Liver (tissue), 7 donors: ENCODE measurements at regions not wholly inside any gene's neighbourhood (a gene's known extent, or its start where the extent isn't known, plus 50 kb on each side); places are given as distances from the start of the nearest gene placed in this dataset.

ENCODE experiments used
- DNase-seq: peaks from one replicate; pipeline ENCODE4 v3.0.0-alpha.2; 2017; ENCODE audit warnings: low spot score
- H3K27ac ChIP-seq, 2 donors: one replicate each; pipeline ENCODE4 v1.7.0; 2013; ENCODE audit warnings: inconsistent platforms in 2 of 2, low read length in 2 of 2, control low read depth in 1 of 2, low read depth in 1 of 2, mild to moderate bottlenecking in 1 of 2
- H3K27me3 ChIP-seq, 4 donors: one replicate each; pipeline versions ENCODE4 v1.6.1 to v1.7.0; 2013; ENCODE audit warnings: low read length in 3 of 4, inconsistent platforms in 1 of 4, mild to moderate bottlenecking in 1 of 4, moderate library complexity in 1 of 4; ENCODE audit not compliant: control insufficient read depth in 4 of 4, insufficient read depth in 4 of 4
- H3K36me3 ChIP-seq, 4 donors: one replicate each; pipeline versions ENCODE4 v1.6.1 to v1.7.0; 2013; ENCODE audit warnings: low read length in 3 of 4, mild to moderate bottlenecking in 3 of 4, low read depth in 1 of 4, moderate library complexity in 1 of 4; ENCODE audit not compliant: control insufficient read depth in 4 of 4, insufficient read depth in 3 of 4
- H3K4me1 ChIP-seq, 4 donors: one replicate each; pipeline versions ENCODE4 v1.6.1 to v1.7.0; 2013; ENCODE audit warnings: low read length in 3 of 4, mild to moderate bottlenecking in 3 of 4, moderate library complexity in 1 of 4; ENCODE audit not compliant: control insufficient read depth in 4 of 4, insufficient read depth in 4 of 4
- H3K4me3 ChIP-seq, 3 donors: one replicate each; pipeline versions ENCODE4 v1.6.1 to v1.7.0; 2013; ENCODE audit warnings: low read length in 3 of 3, control low read depth in 1 of 3, low read depth in 1 of 3, mild to moderate bottlenecking in 1 of 3
- H3K9ac ChIP-seq, 2 donors: one replicate each; pipeline ENCODE4 v1.7.0; 2013; ENCODE audit warnings: low read length in 2 of 2, mild to moderate bottlenecking in 2 of 2, moderate library complexity in 2 of 2, control low read depth in 1 of 2, low read depth in 1 of 2
- H3K9me3 ChIP-seq, 4 donors: one replicate each; pipeline versions ENCODE4 v1.6.1 to v1.7.0; 2013; ENCODE audit warnings: low read length in 3 of 4; ENCODE audit not compliant: control insufficient read depth in 4 of 4
- EGR1 ChIP-seq, 2 donors: IDR thresholded peaks; 2 replicates each; pipeline ENCODE4 v1.6.1; 2016 to 2018; ENCODE audit warnings: antibody characterized with exemption in 2 of 2, low read depth in 2 of 2
- FOXA1 ChIP-seq: IDR thresholded peaks from 2 replicates; pipeline ENCODE4 v1.6.1; 2016; ENCODE audit warnings: antibody characterized with exemption
- FOXA2 ChIP-seq: IDR thresholded peaks from 2 replicates; pipeline ENCODE4 v1.6.1; 2016; ENCODE audit warnings: antibody characterized with exemption
- GABPA ChIP-seq, 2 donors: IDR thresholded peaks in 1 of 2; conservative IDR thresholded peaks in 1 of 2; 2 replicates each; pipeline ENCODE4 v1.6.1; 2016; ENCODE audit warnings: antibody characterized with exemption in 2 of 2, mild to moderate bottlenecking in 1 of 2, moderate library complexity in 1 of 2
- HNF4A ChIP-seq, 2 donors: conservative IDR thresholded peaks; 2 replicates each; pipeline ENCODE4 v1.6.1; 2016; ENCODE audit warnings: antibody characterized with exemption in 2 of 2, mild to moderate bottlenecking in 2 of 2
- HNF4G ChIP-seq: IDR thresholded peaks from 2 replicates; pipeline ENCODE4 v1.6.1; 2016; ENCODE audit warnings: antibody characterized with exemption
- JUND ChIP-seq, 2 donors: IDR thresholded peaks; 2 replicates each; pipeline ENCODE4 v1.6.1; 2016; ENCODE audit warnings: antibody characterized with exemption in 2 of 2
- MAX ChIP-seq: IDR thresholded peaks from 2 replicates; pipeline ENCODE4 v1.6.1; 2016; ENCODE audit warnings: antibody characterized with exemption
- NR2F2 ChIP-seq: IDR thresholded peaks from 2 replicates; pipeline ENCODE4 v1.6.1; 2016; ENCODE audit warnings: antibody characterized with exemption
- RAD21 ChIP-seq, 2 donors: IDR thresholded peaks; 2 replicates each; pipeline ENCODE4 v1.6.1; 2016; ENCODE audit warnings: antibody characterized with exemption in 2 of 2, mild to moderate bottlenecking in 2 of 2
- RXRA ChIP-seq, 2 donors: IDR thresholded peaks; 2 replicates each; pipeline ENCODE4 v1.6.1; 2017 to 2018; ENCODE audit warnings: antibody characterized with exemption in 2 of 2, mild to moderate bottlenecking in 1 of 2
- SP1 ChIP-seq: IDR thresholded peaks from 2 replicates; pipeline ENCODE4 v1.6.1; 2018; ENCODE audit warnings: antibody characterized with exemption, mild to moderate bottlenecking
- TAF1 ChIP-seq: conservative IDR thresholded peaks from 2 replicates; pipeline ENCODE4 v1.6.1; 2016; ENCODE audit warnings: antibody characterized with exemption, mild to moderate bottlenecking
- YY1 ChIP-seq: IDR thresholded peaks from 2 replicates; pipeline ENCODE4 v1.6.1; 2016; ENCODE audit warnings: antibody characterized with exemption, mild to moderate bottlenecking
- WGBS: extraction: QIAGEN DNeasy Blood & Tissue Kit; methylation state at CpG from one replicate; pipeline ENCODE4 v1.1.7; 2013; 5-methylcytosine and 5-hydroxymethylcytosine counted together
- TF ChIP-seq, protein P1 (sequence below): IDR thresholded peaks from 2 replicates; pipeline ENCODE4 v1.6.1; 2016; ENCODE audit warnings: antibody characterized with exemption, mild to moderate bottlenecking
- TF ChIP-seq, protein P2 (sequence below): IDR thresholded peaks from 2 replicates; pipeline ENCODE4 v1.6.1; 2016; ENCODE audit warnings: antibody characterized with exemption
- TF ChIP-seq, protein P3 (sequence below): IDR thresholded peaks from 2 replicates; pipeline ENCODE4 v1.6.1; 2016; ENCODE audit warnings: antibody characterized with exemption
- donor health status: healthy.
- donor health status: healthy.
- donor health status: healthy.
- donor health status: healthy.

- TF ChIP-seq, protein P1, sequence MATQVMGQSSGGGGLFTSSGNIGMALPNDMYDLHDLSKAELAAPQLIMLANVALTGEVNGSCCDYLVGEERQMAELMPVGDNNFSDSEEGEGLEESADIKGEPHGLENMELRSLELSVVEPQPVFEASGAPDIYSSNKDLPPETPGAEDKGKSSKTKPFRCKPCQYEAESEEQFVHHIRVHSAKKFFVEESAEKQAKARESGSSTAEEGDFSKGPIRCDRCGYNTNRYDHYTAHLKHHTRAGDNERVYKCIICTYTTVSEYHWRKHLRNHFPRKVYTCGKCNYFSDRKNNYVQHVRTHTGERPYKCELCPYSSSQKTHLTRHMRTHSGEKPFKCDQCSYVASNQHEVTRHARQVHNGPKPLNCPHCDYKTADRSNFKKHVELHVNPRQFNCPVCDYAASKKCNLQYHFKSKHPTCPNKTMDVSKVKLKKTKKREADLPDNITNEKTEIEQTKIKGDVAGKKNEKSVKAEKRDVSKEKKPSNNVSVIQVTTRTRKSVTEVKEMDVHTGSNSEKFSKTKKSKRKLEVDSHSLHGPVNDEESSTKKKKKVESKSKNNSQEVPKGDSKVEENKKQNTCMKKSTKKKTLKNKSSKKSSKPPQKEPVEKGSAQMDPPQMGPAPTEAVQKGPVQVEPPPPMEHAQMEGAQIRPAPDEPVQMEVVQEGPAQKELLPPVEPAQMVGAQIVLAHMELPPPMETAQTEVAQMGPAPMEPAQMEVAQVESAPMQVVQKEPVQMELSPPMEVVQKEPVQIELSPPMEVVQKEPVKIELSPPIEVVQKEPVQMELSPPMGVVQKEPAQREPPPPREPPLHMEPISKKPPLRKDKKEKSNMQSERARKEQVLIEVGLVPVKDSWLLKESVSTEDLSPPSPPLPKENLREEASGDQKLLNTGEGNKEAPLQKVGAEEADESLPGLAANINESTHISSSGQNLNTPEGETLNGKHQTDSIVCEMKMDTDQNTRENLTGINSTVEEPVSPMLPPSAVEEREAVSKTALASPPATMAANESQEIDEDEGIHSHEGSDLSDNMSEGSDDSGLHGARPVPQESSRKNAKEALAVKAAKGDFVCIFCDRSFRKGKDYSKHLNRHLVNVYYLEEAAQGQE: no peak
- TF ChIP-seq HNF4G: no peak
Measured at GRCh38 chr2:16861111-16861510, 195.5 kb upstream of the CYRIA start (continued).

DNA sequence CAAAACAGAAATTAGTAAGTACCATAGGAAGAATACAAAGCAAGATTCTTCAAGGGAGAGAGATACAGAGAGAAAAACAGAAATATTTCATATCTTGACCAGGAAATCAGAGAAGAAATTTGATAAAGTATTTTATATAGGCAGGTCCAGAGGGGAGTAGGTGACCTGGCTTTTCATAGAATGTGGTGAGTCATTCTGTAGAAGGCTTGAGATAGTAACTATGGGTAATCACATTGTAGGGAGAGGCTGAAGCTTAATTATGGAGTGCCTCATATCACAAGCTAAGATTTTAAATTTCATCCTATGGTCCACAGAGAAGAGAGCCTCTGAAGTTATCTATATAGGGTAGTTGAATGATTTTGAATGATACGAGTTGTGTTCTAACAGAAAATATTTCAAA is 195.0 kb upstream of the CYRIA start:
- no peak for TF ChIP-seq FOXA1
- Histone ChIP-seq H3K9me3 (no peaks in the 10 kb centered on the region), H3K27me3 (no peaks in the 10 kb centered on the region), H3K9ac (no peak overlapping the region), H3K27ac (no peak overlapping the region), H3K36me3 (no peaks in the 10 kb centered on the region), H3K4me1 (no peaks in the 10 kb centered on the region), H3K4me3 (no peak overlapping the region)
- 91% methylated on average over 1 of the region's 1 CpG for WGBS
- DNase-seq: no peak

DNA sequence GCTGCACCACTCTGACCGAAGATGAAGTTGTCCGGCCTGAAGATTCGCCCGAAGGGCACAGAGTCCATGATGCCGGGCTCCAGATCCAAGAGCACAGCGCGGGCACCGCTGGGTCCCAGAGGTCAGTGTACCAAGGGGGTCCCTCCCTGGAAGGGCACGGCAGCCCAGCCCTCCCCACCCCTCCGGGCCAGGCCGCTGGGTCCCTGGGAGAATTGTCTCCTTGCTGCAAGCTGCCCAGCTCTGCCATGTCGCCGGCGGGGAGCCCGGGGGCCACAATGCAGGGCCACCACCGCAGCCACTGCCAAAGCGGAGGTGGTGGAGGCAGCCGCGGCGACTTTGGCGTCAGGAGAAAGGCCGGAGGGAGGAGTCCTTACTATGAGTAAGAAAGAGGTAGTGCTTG is 189.5 kb upstream of the CYRIA start:
- DNase-seq: no peak
- H3K4me1 ChIP-seq: no peaks in the 10 kb centered on the region
- H3K9ac ChIP-seq: no peak overlapping the region
- no peaks in the 10 kb centered on the region for H3K27me3 ChIP-seq
- no peak for TF ChIP-seq YY1
- TF ChIP-seq, protein P2, sequence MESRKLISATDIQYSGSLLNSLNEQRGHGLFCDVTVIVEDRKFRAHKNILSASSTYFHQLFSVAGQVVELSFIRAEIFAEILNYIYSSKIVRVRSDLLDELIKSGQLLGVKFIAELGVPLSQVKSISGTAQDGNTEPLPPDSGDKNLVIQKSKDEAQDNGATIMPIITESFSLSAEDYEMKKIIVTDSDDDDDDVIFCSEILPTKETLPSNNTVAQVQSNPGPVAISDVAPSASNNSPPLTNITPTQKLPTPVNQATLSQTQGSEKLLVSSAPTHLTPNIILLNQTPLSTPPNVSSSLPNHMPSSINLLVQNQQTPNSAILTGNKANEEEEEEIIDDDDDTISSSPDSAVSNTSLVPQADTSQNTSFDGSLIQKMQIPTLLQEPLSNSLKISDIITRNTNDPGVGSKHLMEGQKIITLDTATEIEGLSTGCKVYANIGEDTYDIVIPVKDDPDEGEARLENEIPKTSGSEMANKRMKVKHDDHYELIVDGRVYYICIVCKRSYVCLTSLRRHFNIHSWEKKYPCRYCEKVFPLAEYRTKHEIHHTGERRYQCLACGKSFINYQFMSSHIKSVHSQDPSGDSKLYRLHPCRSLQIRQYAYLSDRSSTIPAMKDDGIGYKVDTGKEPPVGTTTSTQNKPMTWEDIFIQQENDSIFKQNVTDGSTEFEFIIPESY: no peak
- TF ChIP-seq JUND (IDR thresholded peaks at IDR 0.05): no peak
- TF ChIP-seq SP1: no peak
- no peak for TF ChIP-seq HNF4G
- TF ChIP-seq, protein P3, sequence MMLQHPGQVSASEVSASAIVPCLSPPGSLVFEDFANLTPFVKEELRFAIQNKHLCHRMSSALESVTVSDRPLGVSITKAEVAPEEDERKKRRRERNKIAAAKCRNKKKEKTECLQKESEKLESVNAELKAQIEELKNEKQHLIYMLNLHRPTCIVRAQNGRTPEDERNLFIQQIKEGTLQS: no peak
- TF ChIP-seq, protein P1: no peak
- no peak for TF ChIP-seq RXRA (IDR thresholded peaks at IDR 0.05)
- no peak for TF ChIP-seq NR2F2
- TF ChIP-seq GABPA (IDR thresholded peaks at IDR 0.05 in 1 of 2, conservative IDR thresholded peaks at IDR 0.05 in 1 of 2): no peak
- TF ChIP-seq FOXA2: no peak
- TF ChIP-seq TAF1: no peak
- no peak for TF ChIP-seq FOXA1
- TF ChIP-seq EGR1 (IDR thresholded peaks at IDR 0.05; ENCODE audit: low read depth in 2 of 2): no peak
- no peak for TF ChIP-seq MAX
- no peak for TF ChIP-seq HNF4A (conservative IDR thresholded peaks at IDR 0.05)
- no peak for TF ChIP-seq RAD21 (IDR thresholded peaks at IDR 0.05)
- no peak overlapping the region for H3K4me3 ChIP-seq
- H3K27ac ChIP-seq: no peak overlapping the region
- WGBS: 97% methylated on average over 22 of the region's 22 CpGs
- no peaks in the 10 kb centered on the region for H3K36me3 ChIP-seq
- no peaks in the 10 kb centered on the region for H3K9me3 ChIP-seq
